ENCODE measurements at regions not wholly inside any gene's neighbourhood (a gene's known extent, or its start where the extent isn't known, plus 50 kb on each side); places are given as distances from the start of the nearest gene placed in this dataset.

- no peak for TF ChIP-seq POLR2AphosphoS5 (IDR thresholded peaks at IDR 0.05; ENCODE audit: low read depth, low read length)
- no peak for TF ChIP-seq POLR2A (IDR thresholded peaks at IDR 0.05; ENCODE audit: low read depth, low read length)
- TF ChIP-seq TAF1 (IDR thresholded peaks at IDR 0.05; ENCODE audit: low read depth, low read length), result no peak
- TF ChIP-seq PAX5 (IDR thresholded peaks at IDR 0.05; ENCODE audit: insufficient read depth, low read length, severe bottlenecking), result no peak
- no peak for TF ChIP-seq SPI1 (IDR thresholded peaks at IDR 0.05; ENCODE audit: low read depth, low read length)
- TF ChIP-seq POU2F2 (IDR thresholded peaks at IDR 0.05; ENCODE audit: low read depth, low read length), result no peak
These were observed 89.2 kb upstream of the TMEM260 start for GRCh38 chr14:56490379-56490778.
